ENCODE measurements at regions not wholly inside any gene's neighbourhood (a gene's known extent, or its start where the extent isn't known, plus 50 kb on each side); places are given as distances from the start of the nearest gene placed in this dataset.
"Not testable (repeated sequence)": the region's sequence is repeated elsewhere in the genome, so short reads cannot be mapped to it uniquely, and the experiment has no call there.

DNA sequence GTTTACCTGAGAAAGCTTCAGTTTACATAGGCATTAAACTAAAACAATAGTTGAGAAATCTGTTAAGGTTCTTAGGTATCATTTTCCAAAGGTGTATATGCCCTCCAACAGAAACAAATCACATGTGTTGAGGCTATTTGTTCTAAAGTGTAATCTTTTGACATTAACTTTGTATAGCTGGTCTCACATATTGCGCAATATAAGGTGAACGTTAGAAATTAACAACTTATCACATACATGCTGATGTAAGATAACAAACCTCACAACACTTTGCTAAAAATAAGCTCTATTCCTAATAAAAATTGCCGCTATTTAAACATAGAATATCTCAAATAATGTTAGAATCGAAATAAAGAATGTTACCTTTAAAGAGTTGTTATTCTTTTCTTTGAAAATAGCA, 340.6 kb downstream of the SRGAP2C start:
- H4K20me1 ChIP-seq (ENCODE audit: insufficient read depth, low read length) = no peaks in the 10 kb centered on the region
- no peak overlapping the region for H3K4me3 ChIP-seq (ENCODE audit: low read depth, low read length, poor library complexity, severe bottlenecking)
- no peak overlapping the region for H3K27ac ChIP-seq (ENCODE audit: low read depth, low read length, poor library complexity, severe bottlenecking)
- no peak for TF ChIP-seq EZH2 (IDR thresholded peaks at IDR 0.05; ENCODE audit: borderline replicate concordance, low read length)
- TF ChIP-seq, protein P1, sequence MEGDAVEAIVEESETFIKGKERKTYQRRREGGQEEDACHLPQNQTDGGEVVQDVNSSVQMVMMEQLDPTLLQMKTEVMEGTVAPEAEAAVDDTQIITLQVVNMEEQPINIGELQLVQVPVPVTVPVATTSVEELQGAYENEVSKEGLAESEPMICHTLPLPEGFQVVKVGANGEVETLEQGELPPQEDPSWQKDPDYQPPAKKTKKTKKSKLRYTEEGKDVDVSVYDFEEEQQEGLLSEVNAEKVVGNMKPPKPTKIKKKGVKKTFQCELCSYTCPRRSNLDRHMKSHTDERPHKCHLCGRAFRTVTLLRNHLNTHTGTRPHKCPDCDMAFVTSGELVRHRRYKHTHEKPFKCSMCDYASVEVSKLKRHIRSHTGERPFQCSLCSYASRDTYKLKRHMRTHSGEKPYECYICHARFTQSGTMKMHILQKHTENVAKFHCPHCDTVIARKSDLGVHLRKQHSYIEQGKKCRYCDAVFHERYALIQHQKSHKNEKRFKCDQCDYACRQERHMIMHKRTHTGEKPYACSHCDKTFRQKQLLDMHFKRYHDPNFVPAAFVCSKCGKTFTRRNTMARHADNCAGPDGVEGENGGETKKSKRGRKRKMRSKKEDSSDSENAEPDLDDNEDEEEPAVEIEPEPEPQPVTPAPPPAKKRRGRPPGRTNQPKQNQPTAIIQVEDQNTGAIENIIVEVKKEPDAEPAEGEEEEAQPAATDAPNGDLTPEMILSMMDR (IDR thresholded peaks at IDR 0.05; ENCODE audit: low read length) = no peak
- H3K9me2 ChIP-seq (ENCODE audit: low read depth, low read length) = no peaks in the 10 kb centered on the region
- H3K79me2 ChIP-seq (ENCODE audit: insufficient read depth, low read length) = no peaks in the 10 kb centered on the region
- no peak overlapping the region for H3K4me2 ChIP-seq (ENCODE audit: low read length)
- H3K4me1 ChIP-seq (ENCODE audit: insufficient read depth, low read length, severe bottlenecking) = peaks cover 30% of the 10 kb centered on the region
- H3F3A ChIP-seq (ENCODE audit: insufficient read depth, low read length) = no peaks in the 10 kb centered on the region
- H3K9ac ChIP-seq (ENCODE audit: low read length) = no peak overlapping the region
- H3K9me3 ChIP-seq (ENCODE audit: low read length) = no peaks in the 10 kb centered on the region
- no peaks in the 10 kb centered on the region for H3K36me3 ChIP-seq (ENCODE audit: insufficient read depth, low read length)
- no peaks in the 10 kb centered on the region for H3K27me3 ChIP-seq (ENCODE audit: insufficient read depth, low read length)
- H2AFZ ChIP-seq (ENCODE audit: low read length) = no peak overlapping the region

DNA sequence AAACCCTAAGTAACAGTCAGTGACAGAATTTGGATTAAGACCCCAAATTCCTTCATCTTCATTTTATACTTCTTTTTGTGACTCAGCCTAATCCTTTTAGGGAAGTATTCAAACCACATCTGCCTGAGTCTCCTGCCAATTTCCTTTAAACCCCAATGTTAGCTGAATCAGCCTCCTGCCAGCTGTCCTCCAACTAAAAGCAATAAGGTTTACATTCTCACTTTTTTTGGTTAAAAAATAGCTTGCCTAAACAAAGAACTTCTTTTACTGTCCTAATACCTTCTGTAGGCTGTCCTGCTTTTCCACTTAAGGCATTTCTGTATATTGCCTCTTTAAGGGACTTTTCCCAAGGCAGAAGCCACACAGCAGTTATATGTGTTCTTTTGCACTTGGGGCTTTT, 344.2 kb downstream of the SRGAP2C start:
- H3K9me3 ChIP-seq (ENCODE audit: low read length); H3K9me2 ChIP-seq (ENCODE audit: low read depth, low read length); H3K79me2 ChIP-seq (ENCODE audit: insufficient read depth, low read length); H3F3A ChIP-seq (ENCODE audit: insufficient read depth, low read length); H3K27me3 ChIP-seq (ENCODE audit: insufficient read depth, low read length); H4K20me1 ChIP-seq (ENCODE audit: insufficient read depth, low read length); H3K27ac ChIP-seq (ENCODE audit: low read depth, low read length, poor library complexity, severe bottlenecking); H3K36me3 ChIP-seq (ENCODE audit: insufficient read depth, low read length); H3K4me3 ChIP-seq (ENCODE audit: low read depth, low read length, poor library complexity, severe bottlenecking); H2AFZ ChIP-seq (ENCODE audit: low read length); H3K9ac ChIP-seq (ENCODE audit: low read length); H3K4me2 ChIP-seq (ENCODE audit: low read length): not testable (repeated sequence)
- H3K4me1 ChIP-seq (ENCODE audit: insufficient read depth, low read length, severe bottlenecking) = peaks cover 12% of the 10 kb centered on the region

DNA sequence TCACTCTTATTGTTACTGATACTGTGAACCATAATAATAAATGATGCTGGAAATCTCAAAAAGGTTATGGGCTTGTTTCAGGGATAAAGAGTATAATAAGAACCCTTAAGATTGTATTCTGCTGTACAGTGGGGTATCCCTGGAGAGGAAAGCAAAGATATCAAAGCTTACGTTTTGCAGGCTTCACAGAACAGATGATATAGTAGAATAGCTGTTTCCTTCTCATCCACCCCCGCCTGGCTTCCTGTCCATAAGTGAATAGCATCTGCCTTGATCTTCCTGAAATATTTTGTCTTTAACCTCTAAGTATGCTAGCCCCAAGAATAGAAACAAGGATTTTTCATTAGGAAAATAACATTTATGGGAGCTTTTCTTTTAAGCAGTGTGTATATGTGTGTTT, 345.3 kb downstream of the SRGAP2C start:
- not testable (repeated sequence) for H3K9ac ChIP-seq (ENCODE audit: low read length); H3F3A ChIP-seq (ENCODE audit: insufficient read depth, low read length); H4K20me1 ChIP-seq (ENCODE audit: insufficient read depth, low read length); H3K9me3 ChIP-seq (ENCODE audit: low read length); H3K27me3 ChIP-seq (ENCODE audit: insufficient read depth, low read length); H3K36me3 ChIP-seq (ENCODE audit: insufficient read depth, low read length); H3K79me2 ChIP-seq (ENCODE audit: insufficient read depth, low read length); H2AFZ ChIP-seq (ENCODE audit: low read length); H3K27ac ChIP-seq (ENCODE audit: low read depth, low read length, poor library complexity, severe bottlenecking); H3K9me2 ChIP-seq (ENCODE audit: low read depth, low read length); H3K4me3 ChIP-seq (ENCODE audit: low read depth, low read length, poor library complexity, severe bottlenecking); H3K4me2 ChIP-seq (ENCODE audit: low read length)
- peaks cover 12% of the 10 kb centered on the region for H3K4me1 ChIP-seq (ENCODE audit: insufficient read depth, low read length, severe bottlenecking)

DNA sequence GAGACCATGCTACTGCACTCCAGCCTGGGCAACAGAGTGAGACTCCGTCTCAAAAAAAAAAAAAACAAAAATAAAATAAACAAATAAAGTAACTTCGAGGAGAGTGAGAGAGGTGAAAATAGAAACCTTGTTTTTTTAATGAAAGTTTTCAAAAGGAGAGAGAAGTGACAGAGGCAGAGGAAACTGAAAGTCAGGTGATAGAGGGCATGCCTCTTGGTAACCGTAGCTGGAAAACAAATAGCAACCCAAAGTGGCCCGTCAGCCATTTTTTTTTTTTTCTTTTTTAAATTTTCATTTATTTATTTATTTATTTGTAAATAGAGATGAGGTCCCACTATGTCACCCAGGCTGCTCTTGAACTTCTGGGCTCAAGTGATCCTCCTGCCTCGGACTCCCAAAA, 347.0 kb downstream of the SRGAP2C start:
- H3K4me3 ChIP-seq (ENCODE audit: low read depth, low read length, poor library complexity, severe bottlenecking); H3K9me3 ChIP-seq (ENCODE audit: low read length); H3K4me2 ChIP-seq (ENCODE audit: low read length); H3K9ac ChIP-seq (ENCODE audit: low read length); H2AFZ ChIP-seq (ENCODE audit: low read length); H3K9me2 ChIP-seq (ENCODE audit: low read depth, low read length); H3K27ac ChIP-seq (ENCODE audit: low read depth, low read length, poor library complexity, severe bottlenecking); H3K79me2 ChIP-seq (ENCODE audit: insufficient read depth, low read length); H3K4me1 ChIP-seq (ENCODE audit: insufficient read depth, low read length, severe bottlenecking); H3F3A ChIP-seq (ENCODE audit: insufficient read depth, low read length); H3K36me3 ChIP-seq (ENCODE audit: insufficient read depth, low read length); H4K20me1 ChIP-seq (ENCODE audit: insufficient read depth, low read length); H3K27me3 ChIP-seq (ENCODE audit: insufficient read depth, low read length): not testable (repeated sequence)

DNA sequence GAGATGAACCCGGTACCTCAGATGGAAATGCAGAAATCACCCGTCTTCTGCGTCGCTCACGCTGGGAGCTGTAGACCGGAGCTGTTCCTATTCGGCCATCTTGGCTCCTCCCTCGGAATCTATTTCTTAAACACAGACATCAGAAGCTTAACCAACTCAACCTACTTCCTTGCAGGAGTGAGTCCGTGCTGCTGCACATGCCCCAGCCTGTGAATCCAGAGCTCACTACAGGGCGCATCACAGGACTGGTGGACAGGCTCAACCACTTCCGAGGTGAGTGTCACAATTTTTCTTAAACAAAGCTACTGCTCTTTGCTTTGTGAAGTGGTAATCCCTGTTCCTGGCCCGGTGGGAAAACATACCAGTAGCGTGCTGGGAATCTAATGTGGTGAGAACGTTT, 353.4 kb downstream of the SRGAP2C start:
- not testable (repeated sequence) for H3K79me2 ChIP-seq (ENCODE audit: insufficient read depth, low read length); H4K20me1 ChIP-seq (ENCODE audit: insufficient read depth, low read length); H3K9ac ChIP-seq (ENCODE audit: low read length); H3K27ac ChIP-seq (ENCODE audit: low read depth, low read length, poor library complexity, severe bottlenecking); H3K9me3 ChIP-seq (ENCODE audit: low read length); H2AFZ ChIP-seq (ENCODE audit: low read length); H3K36me3 ChIP-seq (ENCODE audit: insufficient read depth, low read length); H3K4me1 ChIP-seq (ENCODE audit: insufficient read depth, low read length, severe bottlenecking); H3K9me2 ChIP-seq (ENCODE audit: low read depth, low read length); H3K4me2 ChIP-seq (ENCODE audit: low read length); H3K4me3 ChIP-seq (ENCODE audit: low read depth, low read length, poor library complexity, severe bottlenecking); H3K27me3 ChIP-seq (ENCODE audit: insufficient read depth, low read length); H3F3A ChIP-seq (ENCODE audit: insufficient read depth, low read length)

Measured in OCI-LY1 (cell line).